ENCODE measurements at regions not wholly inside any gene's neighbourhood (a gene's known extent, or its start where the extent isn't known, plus 50 kb on each side); places are given as distances from the start of the nearest gene placed in this dataset.

DNA sequence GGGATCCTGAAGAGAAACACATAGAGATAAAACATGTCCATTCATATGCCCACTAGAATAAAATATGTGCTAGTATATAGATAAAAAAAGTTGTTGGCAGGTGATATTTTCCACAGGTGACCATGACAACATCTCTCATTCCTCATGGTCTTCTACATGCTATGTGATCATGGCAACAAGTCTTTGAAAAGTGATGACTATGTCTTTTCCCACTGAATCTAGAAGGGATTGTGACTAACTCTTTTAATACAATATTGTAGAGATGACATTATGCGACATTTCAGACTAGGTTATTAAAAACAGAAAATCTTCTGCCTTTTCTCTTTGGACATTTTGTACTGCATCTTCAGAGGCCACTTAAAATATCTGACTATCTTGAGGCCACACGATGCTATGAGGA is 126.0 kb upstream of the GABRA2 start:
- Histone ChIP-seq H3K4me3 (ENCODE audit: control insufficient read depth in 2 of 3, extremely low read depth in 1 of 3, insufficient read depth in 2 of 3, low read depth in 1 of 3, low read length in 3 of 3) (no peak overlapping the region), H4K20me1 (ENCODE audit: control insufficient read depth, extremely low read depth, insufficient read depth, low read length) (no peaks in the 10 kb centered on the region)
- no peak for FAIRE-seq

DNA sequence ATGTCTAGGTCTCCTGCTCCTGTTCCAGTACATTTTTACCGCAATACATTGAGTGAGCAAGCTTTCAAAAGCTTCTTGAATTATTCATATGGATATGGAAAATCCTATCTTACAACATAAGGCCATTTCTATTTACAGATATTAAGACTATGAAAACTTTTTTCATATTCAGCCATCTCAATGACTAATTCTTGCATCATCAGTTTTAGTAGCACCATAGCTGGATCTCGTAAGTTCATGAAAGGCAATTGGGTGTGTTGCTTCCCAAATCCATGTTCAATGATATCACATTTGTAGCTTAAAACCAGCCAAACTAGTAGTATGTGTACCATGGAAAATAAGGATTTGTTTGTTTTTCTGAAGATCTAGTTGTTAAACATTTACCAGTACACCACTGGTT is 118.3 kb upstream of the GABRA2 start:
- H3K4me1 ChIP-seq (ENCODE audit: control insufficient read depth, extremely low read depth, insufficient read depth, low read length) = peaks cover 36% of the 10 kb centered on the region
- TF ChIP-seq EZH2 (IDR thresholded peaks at IDR 0.05; ENCODE audit: low read length) = no peak
- TF ChIP-seq, protein P1, sequence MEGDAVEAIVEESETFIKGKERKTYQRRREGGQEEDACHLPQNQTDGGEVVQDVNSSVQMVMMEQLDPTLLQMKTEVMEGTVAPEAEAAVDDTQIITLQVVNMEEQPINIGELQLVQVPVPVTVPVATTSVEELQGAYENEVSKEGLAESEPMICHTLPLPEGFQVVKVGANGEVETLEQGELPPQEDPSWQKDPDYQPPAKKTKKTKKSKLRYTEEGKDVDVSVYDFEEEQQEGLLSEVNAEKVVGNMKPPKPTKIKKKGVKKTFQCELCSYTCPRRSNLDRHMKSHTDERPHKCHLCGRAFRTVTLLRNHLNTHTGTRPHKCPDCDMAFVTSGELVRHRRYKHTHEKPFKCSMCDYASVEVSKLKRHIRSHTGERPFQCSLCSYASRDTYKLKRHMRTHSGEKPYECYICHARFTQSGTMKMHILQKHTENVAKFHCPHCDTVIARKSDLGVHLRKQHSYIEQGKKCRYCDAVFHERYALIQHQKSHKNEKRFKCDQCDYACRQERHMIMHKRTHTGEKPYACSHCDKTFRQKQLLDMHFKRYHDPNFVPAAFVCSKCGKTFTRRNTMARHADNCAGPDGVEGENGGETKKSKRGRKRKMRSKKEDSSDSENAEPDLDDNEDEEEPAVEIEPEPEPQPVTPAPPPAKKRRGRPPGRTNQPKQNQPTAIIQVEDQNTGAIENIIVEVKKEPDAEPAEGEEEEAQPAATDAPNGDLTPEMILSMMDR (optimal IDR thresholded peaks at IDR 0.05 in 1 of 3, IDR thresholded peaks at IDR 0.05 in 1 of 3, conservative IDR thresholded peaks at IDR 0.05 in 1 of 3; ENCODE audit: extremely low read depth in 1 of 3, insufficient read depth in 2 of 3, low read length in 3 of 3) = no peak
- H4K20me1 ChIP-seq (ENCODE audit: control insufficient read depth, extremely low read depth, insufficient read depth, low read length) = no peaks in the 10 kb centered on the region
- no peaks in the 10 kb centered on the region for H3K79me2 ChIP-seq (ENCODE audit: control insufficient read depth, insufficient read depth, low read length)
- FAIRE-seq (peak; percentile 48), DNase-seq (ENCODE audit: low read depth, low spot score) (peak; percentile 73)
- H2AFZ ChIP-seq (ENCODE audit: control insufficient read depth, low read length) = no peak overlapping the region
- H3K4me2 ChIP-seq (ENCODE audit: control insufficient read depth, extremely low read depth, insufficient read depth, low read depth, low read length) = peak overlapping the region; percentile 35
- no peak overlapping the region for H3K9ac ChIP-seq (ENCODE audit: control insufficient read depth, extremely low read depth, insufficient read depth, low read length)
- no peaks in the 10 kb centered on the region for H3K36me3 ChIP-seq (ENCODE audit: control insufficient read depth in 2 of 2, extremely low read depth in 1 of 2, insufficient read depth in 2 of 2, low read length in 2 of 2)
- peak overlapping the region; percentile 48 for H3K27ac ChIP-seq (ENCODE audit: control insufficient read depth, insufficient read depth, low read length)
- H3K9me1 ChIP-seq (ENCODE audit: control insufficient read depth, extremely low read depth, insufficient read depth, low read length) = no peaks in the 10 kb centered on the region
- no peak overlapping the region for H3K4me3 ChIP-seq (ENCODE audit: control insufficient read depth in 2 of 3, extremely low read depth in 1 of 3, insufficient read depth in 2 of 3, low read depth in 1 of 3, low read length in 3 of 3)
- dilution Hi-C loops (cut with MboI; ENCODE audit: extremely low pct_ligation_motif_present, low sequenced_read_pairs) = no loop called here
- no peaks in the 10 kb centered on the region for H3K9me3 ChIP-seq (ENCODE audit: control insufficient read depth, low read depth, low read length)
- H3K27me3 ChIP-seq (ENCODE audit: control insufficient read depth, extremely low read depth, insufficient read depth, low read length) = no peaks in the 10 kb centered on the region

More for the DNA sequence above, 126.0 kb upstream of the GABRA2 start:
- no peaks in the 10 kb centered on the region for H3K9me3 ChIP-seq (ENCODE audit: control insufficient read depth, low read depth, low read length)
- H2AFZ ChIP-seq (ENCODE audit: control insufficient read depth, low read length) = no peak overlapping the region
- H3K9ac ChIP-seq (ENCODE audit: control insufficient read depth, extremely low read depth, insufficient read depth, low read length) = no peak overlapping the region
- no peaks in the 10 kb centered on the region for H3K4me1 ChIP-seq (ENCODE audit: control insufficient read depth, extremely low read depth, insufficient read depth, low read length)
- H3K27me3 ChIP-seq (ENCODE audit: control insufficient read depth, extremely low read depth, insufficient read depth, low read length) = no peaks in the 10 kb centered on the region
- H3K27ac ChIP-seq (ENCODE audit: control insufficient read depth, insufficient read depth, low read length) = no peak overlapping the region
- H3K36me3 ChIP-seq (ENCODE audit: control insufficient read depth in 2 of 2, extremely low read depth in 1 of 2, insufficient read depth in 2 of 2, low read length in 2 of 2) = no peaks in the 10 kb centered on the region
- dilution Hi-C loops (cut with MboI; ENCODE audit: extremely low pct_ligation_motif_present, low sequenced_read_pairs) = no loop called here
- TF ChIP-seq, protein P1 (optimal IDR thresholded peaks at IDR 0.05 in 1 of 3, IDR thresholded peaks at IDR 0.05 in 1 of 3, conservative IDR thresholded peaks at IDR 0.05 in 1 of 3; ENCODE audit: extremely low read depth in 1 of 3, insufficient read depth in 2 of 3, low read length in 3 of 3) = no peak
- TF ChIP-seq EZH2 (IDR thresholded peaks at IDR 0.05; ENCODE audit: low read length) = no peak
- no peak for DNase-seq (ENCODE audit: low read depth, low spot score)
- no peak overlapping the region for H3K4me2 ChIP-seq (ENCODE audit: control insufficient read depth, extremely low read depth, insufficient read depth, low read depth, low read length)
- no peaks in the 10 kb centered on the region for H3K79me2 ChIP-seq (ENCODE audit: control insufficient read depth, insufficient read depth, low read length)
- no peaks in the 10 kb centered on the region for H3K9me1 ChIP-seq (ENCODE audit: control insufficient read depth, extremely low read depth, insufficient read depth, low read length)

Measured in keratinocyte (primary cell).